Keratinocyte (primary cell): ENCODE measurements at regions not wholly inside any gene's neighbourhood (a gene's known extent, or its start where the extent isn't known, plus 50 kb on each side); places are given as distances from the start of the nearest gene placed in this dataset.

ENCODE experiments used
- DNase-seq: peaks from one replicate; pipeline ENCODE4 v3.0.0-alpha.2; 2011; ENCODE audit warnings: low read depth, missing footprints, low spot score
- FAIRE-seq: peaks from 2 replicates; lab custom pipeline; 2011; peaks lifted over from hg19 to GRCh38; lab: Jason Lieb, UNC
- H2AFZ ChIP-seq: 2 replicates; pipeline ENCODE4 v1.6.0; 2012; ENCODE audit warnings: low read length, control low read depth, inconsistent platforms; ENCODE audit not compliant: control insufficient read depth
- H3K27ac ChIP-seq: 2 replicates; pipeline ENCODE4 v1.5.1; 2011; ENCODE audit warnings: low read length; ENCODE audit not compliant: control insufficient read depth, insufficient read depth
- H3K27me3 ChIP-seq: 3 replicates; pipeline ENCODE4 v1.6.0; 2011; ENCODE audit warnings: low read length; ENCODE audit not compliant: control insufficient read depth, insufficient read depth; ENCODE audit errors: extremely low read depth
- H3K36me3 ChIP-seq, 2 experiments: 2 replicates in 1 of 2; 3 replicates in 1 of 2; pipeline ENCODE4 v1.5.1; 2011; ENCODE audit warnings: low read length in 2 of 2, mild to moderate bottlenecking in 1 of 2; ENCODE audit not compliant: control insufficient read depth in 2 of 2, insufficient read depth in 2 of 2; ENCODE audit errors: extremely low read depth in 1 of 2
- H3K4me1 ChIP-seq: 3 replicates; pipeline ENCODE4 v1.5.1; 2011; ENCODE audit warnings: low read length; ENCODE audit not compliant: control insufficient read depth, insufficient read depth; ENCODE audit errors: extremely low read depth
- H3K4me2 ChIP-seq: 3 replicates; pipeline ENCODE4 v1.6.0; 2011; ENCODE audit warnings: low read depth, low read length; ENCODE audit not compliant: control insufficient read depth, insufficient read depth; ENCODE audit errors: extremely low read depth
- H3K4me3 ChIP-seq, 3 experiments: fragments of 200-600 bp in 1 of 3; sonication (generic) in 1 of 3; 2 replicates in 2 of 3; 3 replicates in 1 of 3; pipeline ENCODE4 v1.5.1; 2011 to 2016; ENCODE audit warnings: low read length in 3 of 3, mild to moderate bottlenecking in 3 of 3, control low read depth in 2 of 3, inconsistent platforms in 1 of 3, low read depth in 1 of 3, mixed read lengths in 1 of 3, mixed run types in 1 of 3, moderate library complexity in 1 of 3; ENCODE audit not compliant: control insufficient read depth in 2 of 3, insufficient read depth in 2 of 3; ENCODE audit errors: extremely low read depth in 1 of 3
- H3K79me2 ChIP-seq: 2 replicates; pipeline ENCODE4 v1.6.0; 2012; ENCODE audit warnings: low read length; ENCODE audit not compliant: control insufficient read depth, insufficient read depth
- H3K9ac ChIP-seq: 3 replicates; pipeline ENCODE4 v1.6.0; 2011; ENCODE audit warnings: low read length; ENCODE audit not compliant: control insufficient read depth, insufficient read depth; ENCODE audit errors: extremely low read depth
- H3K9me1 ChIP-seq: 3 replicates; pipeline ENCODE4 v1.6.0; 2011; ENCODE audit warnings: low read length; ENCODE audit not compliant: control insufficient read depth, insufficient read depth; ENCODE audit errors: extremely low read depth
- H3K9me3 ChIP-seq: 2 replicates; pipeline ENCODE4 v1.5.1; 2012; ENCODE audit warnings: low read depth, low read length; ENCODE audit not compliant: control insufficient read depth
- H4K20me1 ChIP-seq: 3 replicates; pipeline ENCODE4 v1.6.0; 2011; ENCODE audit warnings: low read length; ENCODE audit not compliant: control insufficient read depth, insufficient read depth; ENCODE audit errors: extremely low read depth
- EZH2 ChIP-seq: IDR thresholded peaks from one replicate; pipeline ENCODE4 v1.6.1; 2012; ENCODE audit warnings: inconsistent platforms, mild to moderate bottlenecking, low read length, moderate library complexity
- dilution Hi-C: fragments of 300-500 bp; cut with MboI; formaldehyde crosslinking; loops from one replicate; pipeline ENCODE4 v1.7.0; 2020; ENCODE audit warnings: low sequenced_read_pairs; ENCODE audit not compliant: extremely low pct_ligation_motif_present
- TF ChIP-seq, protein P1 (sequence below), 3 experiments: IDR thresholded peaks in 1 of 3; conservative IDR thresholded peaks in 1 of 3; optimal IDR thresholded peaks in 1 of 3; 2 replicates in 2 of 3; 3 replicates in 1 of 3; pipeline versions ENCODE3 to v1.5.1; 2011; ENCODE audit warnings: low read length in 3 of 3, mild to moderate bottlenecking in 3 of 3, moderate library complexity in 2 of 3, control low read depth in 1 of 3, inconsistent platforms in 1 of 3; ENCODE audit not compliant: insufficient read depth in 2 of 3; ENCODE audit errors: extremely low read depth in 1 of 3

DNA sequence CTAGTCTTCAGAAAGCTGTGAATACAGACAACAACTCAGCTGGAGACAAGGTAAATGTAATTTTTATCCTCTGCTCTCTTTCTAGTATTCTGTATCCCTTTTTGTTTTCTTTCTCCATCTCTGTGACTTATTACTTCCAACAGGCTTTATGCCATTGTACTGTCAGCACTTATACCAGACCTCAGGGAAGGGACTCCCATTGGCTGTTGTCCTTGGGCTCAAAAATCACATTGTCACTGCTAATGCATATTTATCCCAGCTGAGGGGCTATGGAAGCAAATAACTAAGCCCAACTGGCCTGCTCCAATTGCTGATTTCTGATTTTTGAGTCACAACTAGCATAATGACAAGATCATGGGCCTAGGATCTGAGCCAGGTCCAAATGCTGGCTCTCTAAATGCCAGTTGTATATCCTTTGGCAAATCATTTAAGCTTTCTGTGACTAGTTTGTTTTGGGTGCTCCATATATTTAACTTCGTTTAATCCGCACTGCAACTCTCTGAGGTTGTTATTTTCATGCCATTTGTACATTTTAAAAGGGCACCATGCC is 395.1 kb upstream of the GNPDA2 start:
- Histone ChIP-seq H3K4me3 (no peak overlapping the region), H3K4me1 (no peaks in the 10 kb centered on the region), H3K36me3 (no peaks in the 10 kb centered on the region), H3K27me3 (no peaks in the 10 kb centered on the region), H3K27ac (no peak overlapping the region), H3K9me1 (no peaks in the 10 kb centered on the region), H3K4me2 (no peak overlapping the region), H3K9me3 (no peaks in the 10 kb centered on the region), H3K9ac (no peak overlapping the region), H3K79me2 (no peaks in the 10 kb centered on the region), H4K20me1 (no peaks in the 10 kb centered on the region), H2AFZ (no peak overlapping the region)
- no peak for TF ChIP-seq EZH2
- TF ChIP-seq, protein P1, sequence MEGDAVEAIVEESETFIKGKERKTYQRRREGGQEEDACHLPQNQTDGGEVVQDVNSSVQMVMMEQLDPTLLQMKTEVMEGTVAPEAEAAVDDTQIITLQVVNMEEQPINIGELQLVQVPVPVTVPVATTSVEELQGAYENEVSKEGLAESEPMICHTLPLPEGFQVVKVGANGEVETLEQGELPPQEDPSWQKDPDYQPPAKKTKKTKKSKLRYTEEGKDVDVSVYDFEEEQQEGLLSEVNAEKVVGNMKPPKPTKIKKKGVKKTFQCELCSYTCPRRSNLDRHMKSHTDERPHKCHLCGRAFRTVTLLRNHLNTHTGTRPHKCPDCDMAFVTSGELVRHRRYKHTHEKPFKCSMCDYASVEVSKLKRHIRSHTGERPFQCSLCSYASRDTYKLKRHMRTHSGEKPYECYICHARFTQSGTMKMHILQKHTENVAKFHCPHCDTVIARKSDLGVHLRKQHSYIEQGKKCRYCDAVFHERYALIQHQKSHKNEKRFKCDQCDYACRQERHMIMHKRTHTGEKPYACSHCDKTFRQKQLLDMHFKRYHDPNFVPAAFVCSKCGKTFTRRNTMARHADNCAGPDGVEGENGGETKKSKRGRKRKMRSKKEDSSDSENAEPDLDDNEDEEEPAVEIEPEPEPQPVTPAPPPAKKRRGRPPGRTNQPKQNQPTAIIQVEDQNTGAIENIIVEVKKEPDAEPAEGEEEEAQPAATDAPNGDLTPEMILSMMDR (optimal IDR thresholded peaks at IDR 0.05 in 1 of 3, IDR thresholded peaks at IDR 0.05 in 1 of 3, conservative IDR thresholded peaks at IDR 0.05 in 1 of 3; ENCODE audit: extremely low read depth in 1 of 3, insufficient read depth in 2 of 3, low read length in 3 of 3), result no peak
- dilution Hi-C loops, result no loop called here
- no peak for FAIRE-seq
- DNase-seq, result no peak

DNA sequence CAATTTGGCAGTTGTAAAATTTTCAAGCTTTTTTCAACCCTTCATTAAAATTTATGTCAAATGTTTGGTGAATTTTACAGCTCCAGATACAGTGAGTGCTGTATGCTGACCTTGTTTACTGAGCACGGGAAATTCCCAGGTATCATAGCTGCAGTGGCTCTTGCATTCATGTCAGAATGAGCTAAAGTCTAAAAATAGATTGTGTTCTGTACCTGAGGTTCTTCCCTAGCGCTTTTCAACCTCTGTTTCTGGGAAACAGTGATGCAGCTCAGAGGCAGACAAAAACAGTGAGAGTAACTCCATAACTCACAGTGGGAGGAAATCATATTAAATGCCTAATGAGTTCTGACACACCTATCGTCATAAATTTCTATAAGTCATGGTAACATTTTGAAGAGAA is 393.8 kb upstream of the GNPDA2 start:
- DNase-seq, result no peak
- Histone ChIP-seq H3K9ac (no peak overlapping the region), H3K9me1 (no peaks in the 10 kb centered on the region), H4K20me1 (no peaks in the 10 kb centered on the region), H3K4me2 (no peak overlapping the region), H2AFZ (no peak overlapping the region), H3K27ac (no peak overlapping the region), H3K4me3 (no peak overlapping the region), H3K36me3 (no peaks in the 10 kb centered on the region), H3K9me3 (no peaks in the 10 kb centered on the region), H3K27me3 (no peaks in the 10 kb centered on the region), H3K79me2 (no peaks in the 10 kb centered on the region), H3K4me1 (no peaks in the 10 kb centered on the region)
- no peak for TF ChIP-seq EZH2
- TF ChIP-seq, protein P1 (optimal IDR thresholded peaks at IDR 0.05 in 1 of 3, IDR thresholded peaks at IDR 0.05 in 1 of 3, conservative IDR thresholded peaks at IDR 0.05 in 1 of 3; ENCODE audit: extremely low read depth in 1 of 3, insufficient read depth in 2 of 3, low read length in 3 of 3), result no peak
- FAIRE-seq, result no peak
- dilution Hi-C loops, result no loop called here
